Spinal cord (tissue), 9 donors: ENCODE measurements at regions not wholly inside any gene's neighbourhood (a gene's known extent, or its start where the extent isn't known, plus 50 kb on each side); places are given as distances from the start of the nearest gene placed in this dataset.
"Not testable (repeated sequence)": the region's sequence is repeated elsewhere in the genome, so short reads cannot be mapped to it uniquely, and the experiment has no call there.

Source experiments
- DNase-seq, 6 donors: peaks; one replicate each; pipeline versions ENCODE4 v3.0.0 to v3.0.0-alpha.2; 2013 to 2015; ENCODE audit warnings: low spot score in 6 of 6, low read depth in 4 of 6
- H3K27ac ChIP-seq: one replicate; pipeline ENCODE4 v1.5.1; 2013; ENCODE audit warnings: low read depth, low read length, control low read depth
- H3K27me3 ChIP-seq: one replicate; pipeline ENCODE4 v1.6.1; 2013; ENCODE audit warnings: low read length; ENCODE audit not compliant: control insufficient read depth, insufficient read depth
- H3K36me3 ChIP-seq: one replicate; pipeline ENCODE4 v1.6.1; 2013; ENCODE audit warnings: low read length; ENCODE audit not compliant: control insufficient read depth, insufficient read depth
- H3K4me1 ChIP-seq: one replicate; pipeline ENCODE4 v1.6.1; 2013; ENCODE audit warnings: low read length; ENCODE audit not compliant: control insufficient read depth, insufficient read depth
- H3K4me3 ChIP-seq: one replicate; pipeline ENCODE4 v1.5.1; 2013; ENCODE audit warnings: low read depth, low read length, control low read depth
- H3K9me3 ChIP-seq: one replicate; pipeline ENCODE4 v1.6.1; 2013; ENCODE audit warnings: low read length; ENCODE audit not compliant: control insufficient read depth, insufficient read depth
- WGBS: methylation state at CpG from one replicate; pipeline ENCODE4 v1.1.5; 2013; ENCODE audit warnings: missing lambda C conversion rate; ENCODE audit not compliant: insufficient coverage; 5-methylcytosine and 5-hydroxymethylcytosine counted together
- donor health status: healthy.

DNA sequence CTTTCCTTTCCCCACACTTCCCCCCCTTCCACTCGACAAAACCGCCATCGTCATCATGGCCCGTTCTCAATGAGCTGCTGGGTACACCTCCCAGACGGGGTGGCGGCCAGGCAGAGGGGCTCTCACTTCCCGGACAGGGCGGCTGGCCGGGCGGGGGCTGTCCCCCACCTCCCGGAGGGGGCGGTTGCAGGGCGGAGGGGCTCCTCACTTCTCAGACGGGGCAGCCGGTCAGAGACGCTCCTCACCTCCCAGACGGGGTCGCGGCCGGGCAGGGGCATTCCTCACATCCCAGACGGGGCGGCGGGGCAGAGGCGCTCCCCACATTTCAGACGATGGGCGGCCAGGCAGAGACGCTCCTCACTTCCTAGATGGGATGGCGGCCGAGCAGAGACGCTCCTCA lies 74.2 kb upstream of the OSTN start:
- not testable (repeated sequence) for DNase-seq, H3K4me1 ChIP-seq, H3K9me3 ChIP-seq, H3K27ac ChIP-seq, H3K36me3 ChIP-seq, H3K27me3 ChIP-seq, H3K4me3 ChIP-seq
- 98% methylated on average over 13 of the region's 30 CpGs for WGBS

DNA sequence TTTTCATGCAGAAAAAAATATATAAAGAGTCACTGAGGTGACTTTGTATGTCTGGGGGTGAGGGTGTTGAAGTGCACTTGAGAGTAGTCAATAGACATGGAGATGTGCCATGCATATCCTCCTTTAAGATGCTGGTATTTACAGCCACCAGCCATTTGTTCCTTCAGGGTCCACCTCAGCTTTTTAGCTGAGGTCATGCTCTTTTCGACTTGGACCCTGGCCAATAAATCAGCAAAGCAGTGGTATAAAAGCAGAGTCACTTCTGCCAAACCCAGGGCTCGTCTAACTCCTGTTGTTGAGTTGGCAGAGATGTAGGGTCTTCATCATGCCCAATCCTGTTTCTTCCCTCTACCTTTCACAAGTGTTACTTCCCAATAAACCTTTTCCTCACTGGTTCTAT lies 75.1 kb upstream of the OSTN start:
- Histone ChIP-seq H3K36me3 (no peaks in the 10 kb centered on the region), H3K4me1 (no peaks in the 10 kb centered on the region), H3K9me3 (no peaks in the 10 kb centered on the region), H3K27ac (no peak overlapping the region), H3K4me3 (no peak overlapping the region), H3K27me3 (no peaks in the 10 kb centered on the region)
- 67% methylated on average over 1 of the region's 2 CpGs for WGBS
- DNase-seq, result peak in 1 of 6 donors; percentile 2

DNA sequence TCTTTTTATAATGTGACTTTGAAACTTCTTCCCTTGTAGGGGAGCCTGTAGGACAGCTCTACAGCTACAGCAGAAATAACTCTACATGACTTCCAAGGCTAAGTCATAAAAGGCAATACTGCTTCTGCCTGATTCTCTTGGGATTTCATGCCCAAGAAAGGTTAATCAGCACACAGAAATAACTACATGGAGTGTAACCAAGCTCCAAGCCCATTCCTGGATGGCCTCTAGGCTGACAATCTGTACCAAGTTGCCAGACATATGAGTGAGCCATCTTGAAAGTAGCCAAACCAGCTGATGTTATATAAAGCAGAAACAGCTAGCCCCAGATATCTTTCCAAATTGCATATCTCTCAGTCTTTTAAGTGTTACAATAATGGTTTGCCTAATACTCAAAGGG lies 75.8 kb upstream of the OSTN start:
- no peak for DNase-seq

DNA sequence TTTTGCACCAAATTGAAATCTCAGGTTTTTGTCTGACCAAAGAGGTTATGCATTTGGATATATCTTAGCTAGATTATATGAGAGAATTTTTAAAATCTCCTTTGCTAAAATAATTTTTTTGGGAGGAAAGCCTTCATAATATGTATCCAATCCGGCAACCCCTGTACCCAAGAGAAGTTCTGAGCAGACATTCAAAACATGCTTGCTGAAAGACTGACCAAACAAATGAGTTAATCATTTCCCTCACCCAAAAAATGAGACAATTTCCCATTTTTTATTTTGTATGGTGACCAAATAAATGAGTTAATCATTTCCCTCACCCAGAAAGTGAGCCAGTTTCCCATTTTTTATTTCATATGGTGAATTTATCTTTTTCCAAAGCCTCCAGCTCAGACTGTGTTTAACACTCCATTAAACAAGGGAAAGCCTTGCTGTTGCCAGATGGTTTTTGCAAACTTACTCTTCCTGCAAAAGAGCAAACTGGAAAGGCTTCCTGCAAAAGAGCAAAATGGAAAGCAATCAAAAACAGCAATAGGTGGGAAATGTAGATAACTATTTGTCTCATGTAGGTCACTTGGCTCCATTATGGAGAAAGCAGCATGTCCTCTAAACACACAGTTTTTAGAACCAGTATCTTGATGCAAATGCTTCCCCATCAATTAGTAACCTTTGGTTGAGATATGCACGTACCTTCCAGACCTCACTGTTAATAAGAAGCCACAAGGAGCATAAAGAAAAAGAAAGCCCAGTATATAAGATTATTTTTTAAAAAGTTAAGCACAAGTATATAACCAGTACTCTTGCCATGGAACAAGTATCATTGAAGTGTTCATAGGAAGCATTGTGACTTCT lies 78.4 kb upstream of the OSTN start:
- Histone ChIP-seq H3K4me3 (no peak overlapping the region), H3K36me3 (no peaks in the 10 kb centered on the region), H3K27me3 (no peaks in the 10 kb centered on the region), H3K4me1 (no peaks in the 10 kb centered on the region), H3K9me3 (no peaks in the 10 kb centered on the region), H3K27ac (no peak overlapping the region)
- WGBS, result no CpG with 5 or more reads among the region's 2 CpGs
- DNase-seq, result peak in 3 of 6 donors; percentile 12 to 58 (median 14)

More for the DNA sequence above, 75.8 kb upstream of the OSTN start:
- Histone ChIP-seq H3K27ac (no peak overlapping the region), H3K4me1 (no peaks in the 10 kb centered on the region), H3K36me3 (no peaks in the 10 kb centered on the region), H3K27me3 (no peaks in the 10 kb centered on the region), H3K9me3 (no peaks in the 10 kb centered on the region), H3K4me3 (no peak overlapping the region)

DNA sequence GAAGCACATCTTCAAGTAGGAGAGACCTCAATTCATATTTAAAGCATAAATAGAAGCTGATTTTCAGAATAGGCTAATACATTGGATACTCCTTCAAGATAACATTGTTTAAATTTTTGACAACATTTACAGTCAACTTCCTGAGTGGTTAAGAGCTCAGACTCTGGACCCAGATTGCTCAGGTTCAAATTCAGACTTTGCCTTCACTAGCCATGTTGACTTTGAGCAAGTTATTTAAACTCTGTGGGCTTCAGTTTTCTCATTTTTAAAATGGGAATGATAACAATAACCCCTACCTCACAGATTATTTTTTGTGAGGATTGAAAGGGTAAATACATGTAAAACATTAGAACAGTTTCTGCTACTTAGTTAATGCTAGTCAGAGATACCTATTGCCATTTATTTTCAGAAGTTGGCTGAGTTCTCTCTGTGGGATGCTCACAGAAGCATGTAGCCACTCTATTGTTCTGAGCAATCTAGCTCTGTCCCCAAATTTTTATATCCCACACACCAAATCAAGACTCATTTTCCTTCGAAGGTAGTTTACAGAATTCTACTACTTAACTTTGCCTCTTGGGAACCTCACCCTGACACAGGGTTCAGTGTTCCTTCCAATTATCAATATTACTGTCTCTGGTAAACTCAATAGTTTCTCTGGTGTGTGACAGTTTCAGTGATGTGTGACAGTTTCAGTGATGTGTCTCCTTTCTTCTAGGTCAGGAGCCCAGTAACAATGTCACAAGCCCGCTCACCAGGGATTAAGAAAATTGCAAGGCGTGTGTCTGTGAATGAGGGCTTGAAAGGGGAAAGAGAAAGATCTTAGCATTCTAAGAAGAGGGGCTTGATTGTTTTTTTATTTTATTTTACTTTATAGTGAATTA lies 79.4 kb upstream of the OSTN start:
- Histone ChIP-seq H3K27ac (no peak overlapping the region), H3K36me3 (no peaks in the 10 kb centered on the region), H3K4me1 (no peaks in the 10 kb centered on the region), H3K4me3 (no peak overlapping the region), H3K27me3 (no peaks in the 10 kb centered on the region), H3K9me3 (no peaks in the 10 kb centered on the region)
- DNase-seq, result no peak
- WGBS, result 71% methylated on average over 1 of the region's 3 CpGs

DNA sequence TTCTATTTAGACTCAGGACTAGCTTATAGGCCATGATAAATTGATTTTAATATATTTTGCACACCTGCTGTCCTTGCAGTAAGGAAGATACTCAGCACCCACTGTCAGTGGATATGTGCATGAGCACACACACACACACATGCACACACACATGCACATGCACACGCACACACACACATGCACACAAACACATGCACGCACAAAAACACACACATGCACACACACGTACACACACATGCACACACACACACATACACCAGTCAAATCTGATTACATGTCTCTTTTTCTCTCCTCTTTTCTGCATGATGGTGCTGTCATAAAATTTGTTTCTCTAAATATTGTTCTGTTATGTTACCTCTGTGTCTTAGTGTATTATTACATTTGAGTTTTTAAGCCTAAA lies 87.3 kb upstream of the OSTN start:
- H3K4me3 ChIP-seq, result no peak overlapping the region
- no peak overlapping the region for H3K27ac ChIP-seq
- H3K36me3 ChIP-seq, result no peaks in the 10 kb centered on the region
- H3K4me1 ChIP-seq, result no peaks in the 10 kb centered on the region
- H3K27me3 ChIP-seq, result no peaks in the 10 kb centered on the region
- WGBS, result 72% methylated on average over 3 of the region's 3 CpGs
- no peaks in the 10 kb centered on the region for H3K9me3 ChIP-seq
- peak in 1 of 6 donors; percentile 31 for DNase-seq

DNA sequence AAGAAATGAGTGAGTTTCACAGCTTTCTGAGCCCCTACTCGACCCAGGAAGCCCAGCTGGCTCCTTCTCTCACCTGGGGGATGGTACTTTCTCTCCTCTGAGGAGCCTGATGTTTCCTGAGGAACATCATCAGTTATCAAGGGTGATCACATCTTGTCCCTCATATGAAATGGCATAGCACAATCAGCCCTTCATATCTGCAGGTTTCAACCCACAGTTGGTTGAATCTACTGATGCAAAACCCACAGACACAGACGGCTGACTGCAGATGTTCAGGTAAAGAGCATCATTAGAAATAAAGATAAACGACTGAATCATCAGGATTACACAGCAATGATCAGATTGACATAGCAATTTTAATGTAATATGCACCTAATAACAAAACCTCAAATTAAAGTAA lies 93.6 kb upstream of the OSTN start:
- H3K4me3 ChIP-seq, result no peak overlapping the region
- WGBS, result 75% methylated on average over 2 of the region's 3 CpGs
- DNase-seq, result no peak
- no peak overlapping the region for H3K27ac ChIP-seq
- no peaks in the 10 kb centered on the region for H3K27me3 ChIP-seq
- no peaks in the 10 kb centered on the region for H3K36me3 ChIP-seq
- H3K9me3 ChIP-seq, result no peaks in the 10 kb centered on the region
- H3K4me1 ChIP-seq, result no peaks in the 10 kb centered on the region

DNA sequence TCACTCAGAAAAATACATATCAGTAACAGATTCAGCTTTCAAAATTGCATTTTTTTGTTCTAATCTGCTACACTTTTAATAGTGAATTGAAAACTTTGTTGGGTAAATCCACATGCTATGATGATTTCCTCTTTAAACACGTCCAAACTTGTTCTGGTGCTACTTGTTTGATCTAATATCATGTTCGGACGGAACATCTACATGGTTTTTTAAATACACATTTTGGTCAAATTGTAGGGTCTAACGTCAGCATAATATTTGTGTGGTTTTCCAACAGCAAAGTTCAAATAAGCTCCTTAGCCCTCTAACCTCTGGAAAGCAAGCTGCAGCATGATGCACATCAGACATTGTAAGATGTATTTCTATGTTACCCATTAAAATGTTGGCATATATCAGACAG lies 98.5 kb upstream of the OSTN start:
- no CpG with 5 or more reads among the region's 4 CpGs for WGBS
- no peak overlapping the region for H3K4me3 ChIP-seq
- no peaks in the 10 kb centered on the region for H3K36me3 ChIP-seq
- no peaks in the 10 kb centered on the region for H3K27me3 ChIP-seq
- no peaks in the 10 kb centered on the region for H3K4me1 ChIP-seq
- H3K9me3 ChIP-seq, result no peaks in the 10 kb centered on the region
- DNase-seq, result no peak
- H3K27ac ChIP-seq, result no peak overlapping the region

DNA sequence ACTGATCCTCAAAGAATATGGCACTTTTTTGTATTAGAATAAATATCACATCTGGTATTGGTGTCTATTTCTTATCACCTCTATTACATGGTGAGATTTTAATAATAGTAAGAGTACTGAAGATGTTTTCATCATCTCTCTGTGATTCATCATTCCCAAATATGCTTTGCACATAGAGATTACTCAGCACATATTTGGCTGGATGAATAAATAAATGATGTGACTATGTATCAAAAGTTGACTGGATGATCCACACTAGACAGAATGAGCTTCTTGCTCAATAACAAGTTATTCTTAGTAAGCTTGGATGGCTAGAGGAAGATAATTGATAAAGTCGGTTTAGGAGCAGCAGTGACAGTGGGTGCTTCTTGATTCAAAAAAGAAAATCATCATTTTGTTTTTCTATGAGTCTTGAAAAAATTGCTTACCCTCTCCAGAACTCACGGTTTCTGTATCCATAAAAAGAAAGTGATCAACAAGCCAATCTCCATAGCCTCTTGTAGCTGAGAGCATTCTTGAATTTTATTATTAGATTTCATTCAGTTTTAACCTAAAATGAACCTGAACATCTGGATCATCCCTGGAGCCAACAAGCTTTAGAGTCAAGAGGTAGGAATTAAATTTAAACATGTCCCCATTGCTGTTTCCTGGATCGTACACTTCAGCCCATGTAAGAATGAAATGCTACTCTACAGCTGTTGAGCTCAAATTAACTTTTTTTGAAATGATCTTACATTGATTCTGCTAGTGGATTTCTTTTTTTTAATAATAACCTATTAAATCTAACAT lies 104.8 kb upstream of the OSTN start:
- Histone ChIP-seq H3K27ac (no peak overlapping the region), H3K27me3 (no peaks in the 10 kb centered on the region), H3K36me3 (no peaks in the 10 kb centered on the region), H3K4me1 (no peaks in the 10 kb centered on the region), H3K9me3 (no peaks in the 10 kb centered on the region), H3K4me3 (no peak overlapping the region)
- DNase-seq, result no peak
- no CpG with 5 or more reads among the region's 3 CpGs for WGBS
